ENCODE measurements at regions not wholly inside any gene's neighbourhood (a gene's known extent, or its start where the extent isn't known, plus 50 kb on each side); places are given as distances from the start of the nearest gene placed in this dataset.

DNA sequence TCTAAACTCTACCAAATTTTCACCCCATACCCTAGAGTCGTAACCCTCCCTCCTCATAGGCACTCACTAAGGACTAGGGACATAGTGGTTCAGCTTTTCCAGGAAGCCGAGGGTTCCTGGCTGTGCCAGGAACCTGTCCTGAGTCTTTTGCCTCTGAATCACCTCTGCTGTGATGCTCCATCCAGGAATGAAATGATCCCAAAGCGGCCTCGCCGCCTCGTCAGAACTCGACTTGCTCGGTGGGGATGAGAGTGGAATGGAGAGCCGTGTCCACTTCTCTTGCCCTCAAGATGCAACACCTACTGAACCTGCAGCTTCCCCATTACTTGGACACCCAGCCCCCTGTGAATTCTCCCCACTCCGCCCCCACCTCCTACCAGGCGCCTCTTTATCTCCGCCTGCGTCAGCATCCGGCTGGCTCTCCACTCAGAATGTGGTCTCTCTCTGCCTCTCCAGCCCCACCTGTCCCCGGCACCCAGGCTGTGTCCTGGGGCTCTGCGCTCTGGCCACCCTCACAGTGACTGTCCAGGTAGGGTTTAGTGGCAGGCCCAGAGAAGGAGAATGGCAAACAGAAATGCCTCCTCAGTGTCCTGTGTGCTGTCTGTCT is 366.1 kb upstream of the ZNF32 start:
- in situ Hi-C loops (cut with MboI; ENCODE audit: low pct_ligation_motif_present in 1 of 4, low pct_unique_long_range_greater_than_20kb in 1 of 4, low sequenced_read_pairs in 3 of 4): no loop called here
- 93 to 94% methylated on average over 5 to 16 of the region's 16 CpGs for WGBS, 2 donors (ENCODE audit: low coverage in 1 of 2)

DNA sequence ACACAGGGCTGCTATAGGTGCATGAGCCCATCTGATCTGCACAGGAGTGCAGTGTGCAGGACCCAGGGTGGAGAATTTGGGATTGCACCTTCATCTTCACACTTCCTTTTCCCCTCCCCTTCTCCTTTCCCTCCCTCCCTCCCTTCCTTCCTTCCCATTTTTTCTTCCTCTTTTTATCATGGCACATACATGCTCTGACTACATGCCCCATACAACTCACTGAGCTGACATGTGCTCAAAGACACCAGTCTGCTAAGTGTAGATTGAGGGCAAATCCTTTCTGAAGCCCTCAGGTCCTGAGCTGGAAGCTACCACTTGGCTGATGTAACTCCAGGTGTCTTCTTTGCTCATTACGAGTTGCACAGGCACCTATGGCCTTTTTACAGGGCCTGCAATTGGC is 365.3 kb upstream of the ZNF32 start:
- intact Hi-C loops (cut with DNase I; ENCODE audit: low total_unique reads) (no loop called here), in situ Hi-C loops (cut with MboI; ENCODE audit: low pct_ligation_motif_present in 1 of 4, low pct_unique_long_range_greater_than_20kb in 1 of 4, low sequenced_read_pairs in 3 of 4) (no loop called here)
- TF ChIP-seq EP300 (IDR thresholded peaks at IDR 0.05; ENCODE audit: low read depth): no peak
- TF ChIP-seq POLR2AphosphoS5 (IDR thresholded peaks at IDR 0.05): no peak
- TF ChIP-seq, protein P1, sequence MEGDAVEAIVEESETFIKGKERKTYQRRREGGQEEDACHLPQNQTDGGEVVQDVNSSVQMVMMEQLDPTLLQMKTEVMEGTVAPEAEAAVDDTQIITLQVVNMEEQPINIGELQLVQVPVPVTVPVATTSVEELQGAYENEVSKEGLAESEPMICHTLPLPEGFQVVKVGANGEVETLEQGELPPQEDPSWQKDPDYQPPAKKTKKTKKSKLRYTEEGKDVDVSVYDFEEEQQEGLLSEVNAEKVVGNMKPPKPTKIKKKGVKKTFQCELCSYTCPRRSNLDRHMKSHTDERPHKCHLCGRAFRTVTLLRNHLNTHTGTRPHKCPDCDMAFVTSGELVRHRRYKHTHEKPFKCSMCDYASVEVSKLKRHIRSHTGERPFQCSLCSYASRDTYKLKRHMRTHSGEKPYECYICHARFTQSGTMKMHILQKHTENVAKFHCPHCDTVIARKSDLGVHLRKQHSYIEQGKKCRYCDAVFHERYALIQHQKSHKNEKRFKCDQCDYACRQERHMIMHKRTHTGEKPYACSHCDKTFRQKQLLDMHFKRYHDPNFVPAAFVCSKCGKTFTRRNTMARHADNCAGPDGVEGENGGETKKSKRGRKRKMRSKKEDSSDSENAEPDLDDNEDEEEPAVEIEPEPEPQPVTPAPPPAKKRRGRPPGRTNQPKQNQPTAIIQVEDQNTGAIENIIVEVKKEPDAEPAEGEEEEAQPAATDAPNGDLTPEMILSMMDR (IDR thresholded peaks at IDR 0.05): no peak
- no peak for TF ChIP-seq POLR2A (IDR thresholded peaks at IDR 0.05)
- Histone ChIP-seq H3K4me1 (peaks cover 0 to 12% (median 1%) of the 10 kb centered on the region in 4 donors), H3K27ac (no peak overlapping the region), H3K4me3 (no peak overlapping the region), H3K27me3 (no peaks in the 10 kb centered on the region), H3K36me3 (no peaks in the 10 kb centered on the region), H3K9me3 (no peaks in the 10 kb centered on the region)
- no peak for DNase-seq
- 71% methylated on average over 1 of the region's 1 CpG; no CpG with 5 or more reads in 1 of the 2 donors for WGBS, 2 donors (ENCODE audit: low coverage in 1 of 2)

More for the DNA sequence above, 366.1 kb upstream of the ZNF32 start:
- H3K9me3 ChIP-seq: no peaks in the 10 kb centered on the region
- TF ChIP-seq EP300 (IDR thresholded peaks at IDR 0.05; ENCODE audit: low read depth) (no peak), POLR2AphosphoS5 (IDR thresholded peaks at IDR 0.05) (no peak), POLR2A (IDR thresholded peaks at IDR 0.05) (no peak)
- TF ChIP-seq, protein P1 (IDR thresholded peaks at IDR 0.05): no peak
- no peak for DNase-seq
- H3K4me1 ChIP-seq: peaks cover 0 to 12% (median 1%) of the 10 kb centered on the region in 4 donors
- no peaks in the 10 kb centered on the region for H3K36me3 ChIP-seq
- no peak overlapping the region for H3K4me3 ChIP-seq
- intact Hi-C loops (cut with DNase I; ENCODE audit: low total_unique reads): no loop called here
- no peak overlapping the region for H3K27ac ChIP-seq
- H3K27me3 ChIP-seq: no peaks in the 10 kb centered on the region

DNA sequence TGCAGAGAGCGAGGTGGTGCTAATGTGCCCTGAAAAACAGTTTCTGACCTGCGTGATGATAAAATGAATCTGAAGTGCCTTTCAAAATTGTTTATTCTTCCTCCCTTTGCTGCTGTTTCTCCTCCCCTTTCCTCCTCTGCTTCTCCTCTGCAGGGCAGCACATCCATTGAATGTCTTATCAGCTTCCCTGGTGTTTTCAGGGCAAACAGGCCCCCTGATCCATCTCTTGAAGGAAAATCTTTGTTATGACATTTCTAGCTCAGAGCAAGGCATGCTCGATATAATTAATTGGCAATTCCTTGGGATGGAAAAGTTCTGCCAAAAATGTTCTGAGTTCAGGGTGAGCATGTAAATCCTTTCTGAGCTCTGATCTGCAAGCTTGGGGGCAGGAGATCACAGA is 364.2 kb upstream of the ZNF32 start:
- 73 to 93% methylated on average over 3 of the region's 3 CpGs for WGBS, 2 donors (ENCODE audit: low coverage in 1 of 2)
- Histone ChIP-seq H3K4me1 (peaks cover 0 to 12% (median 1%) of the 10 kb centered on the region in 4 donors), H3K27me3 (no peaks in the 10 kb centered on the region), H3K9me3 (no peaks in the 10 kb centered on the region), H3K36me3 (no peaks in the 10 kb centered on the region), H3K4me3 (no peak overlapping the region), H3K27ac (no peak overlapping the region)
- in situ Hi-C loops (cut with MboI; ENCODE audit: low pct_ligation_motif_present in 1 of 4, low pct_unique_long_range_greater_than_20kb in 1 of 4, low sequenced_read_pairs in 3 of 4) (no loop called here), intact Hi-C loops (cut with DNase I; ENCODE audit: low total_unique reads) (no loop called here)
- DNase-seq: no peak
- TF ChIP-seq EP300 (IDR thresholded peaks at IDR 0.05; ENCODE audit: low read depth) (no peak), POLR2A (IDR thresholded peaks at IDR 0.05) (no peak), POLR2AphosphoS5 (IDR thresholded peaks at IDR 0.05) (no peak)
- TF ChIP-seq, protein P1 (IDR thresholded peaks at IDR 0.05): no peak

GRCh38 chr10:44011603-44011981 is 362.9 kb upstream of the ZNF32 start:
- Histone ChIP-seq H3K27me3 (no peaks in the 10 kb centered on the region), H3K4me3 (no peak overlapping the region), H3K27ac (no peak overlapping the region), H3K36me3 (no peaks in the 10 kb centered on the region), H3K4me1 (peaks cover 0 to 5% (median under 1%) of the 10 kb centered on the region in 4 donors), H3K9me3 (no peaks in the 10 kb centered on the region)
- intact Hi-C loops (cut with DNase I; ENCODE audit: low total_unique reads) (no loop called here), in situ Hi-C loops (cut with MboI; ENCODE audit: low pct_ligation_motif_present in 1 of 4, low pct_unique_long_range_greater_than_20kb in 1 of 4, low sequenced_read_pairs in 3 of 4) (no loop called here)
- 86 to 90% methylated on average over 2 to 5 of the region's 5 CpGs for WGBS, 2 donors (ENCODE audit: low coverage in 1 of 2)
- TF ChIP-seq POLR2AphosphoS5 (IDR thresholded peaks at IDR 0.05) (no peak), EP300 (IDR thresholded peaks at IDR 0.05; ENCODE audit: low read depth) (no peak)
- no peak for DNase-seq

Data from transverse colon (tissue), 4 donors.